Activated naive CD8-positive, alpha-beta T cell treated with anti-CD3 and anti-CD28 coated beads for 36 hours (primary cell): ENCODE measurements at regions not wholly inside any gene's neighbourhood (a gene's known extent, or its start where the extent isn't known, plus 50 kb on each side); places are given as distances from the start of the nearest gene placed in this dataset.
"Not testable (repeated sequence)": the region's sequence is repeated elsewhere in the genome, so short reads cannot be mapped to it uniquely, and the experiment has no call there.

Source experiments
- DNase-seq: peaks from one replicate; pipeline ENCODE4 v3.0.0; 2021
- H3K27ac Mint-ChIP-seq: one replicate; pipeline ENCODE4 v1.8.0; 2022; ENCODE audit warnings: mild to moderate bottlenecking, moderate library complexity, mixed read lengths
- H3K27me3 Mint-ChIP-seq: one replicate; pipeline ENCODE4 v1.8.0; 2022; ENCODE audit warnings: mild to moderate bottlenecking, mixed read lengths
- H3K36me3 Mint-ChIP-seq: one replicate; pipeline ENCODE4 v1.8.0; 2021; ENCODE audit warnings: mild to moderate bottlenecking, mixed read lengths
- H3K4me1 Mint-ChIP-seq: one replicate; pipeline ENCODE4 v1.8.0; 2021; ENCODE audit warnings: mixed read lengths
- H3K4me3 Mint-ChIP-seq: one replicate; pipeline ENCODE4 v1.8.0; 2022; ENCODE audit warnings: mild to moderate bottlenecking, moderate library complexity, mixed read lengths
- H3K9me3 Mint-ChIP-seq: one replicate; pipeline ENCODE4 v1.8.0; 2022; ENCODE audit warnings: mixed read lengths

DNA sequence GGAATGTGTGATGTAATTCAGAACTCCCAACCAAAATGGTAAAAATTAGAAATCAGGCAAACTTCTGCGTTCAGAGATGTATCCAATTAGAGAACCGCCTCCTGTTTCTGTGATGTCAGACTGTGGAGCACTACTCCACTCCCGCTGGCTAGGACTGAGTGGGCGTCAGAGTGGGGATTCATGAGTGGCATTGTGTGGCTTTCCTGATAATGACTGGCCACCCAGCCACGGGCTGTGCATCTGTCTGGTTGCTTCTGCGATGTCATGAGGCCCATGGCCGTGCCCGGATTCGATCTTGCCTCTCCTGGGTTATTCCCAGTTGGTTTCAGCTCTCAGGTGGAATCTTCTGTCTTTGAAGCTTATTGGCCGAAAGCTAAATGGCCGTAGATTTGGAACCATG, 87.1 kb upstream of the KCNA1 start:
- Mint-ChIP-seq H3K27ac (no peak overlapping the region), H3K4me3 (no peak overlapping the region), H3K9me3 (peaks cover 1% of the 10 kb centered on the region), H3K27me3 (peaks cover 7% of the 10 kb centered on the region), H3K36me3 (peaks cover 4% of the 10 kb centered on the region), H3K4me1 (peaks cover 20% of the 10 kb centered on the region)
- no peak for DNase-seq

DNA sequence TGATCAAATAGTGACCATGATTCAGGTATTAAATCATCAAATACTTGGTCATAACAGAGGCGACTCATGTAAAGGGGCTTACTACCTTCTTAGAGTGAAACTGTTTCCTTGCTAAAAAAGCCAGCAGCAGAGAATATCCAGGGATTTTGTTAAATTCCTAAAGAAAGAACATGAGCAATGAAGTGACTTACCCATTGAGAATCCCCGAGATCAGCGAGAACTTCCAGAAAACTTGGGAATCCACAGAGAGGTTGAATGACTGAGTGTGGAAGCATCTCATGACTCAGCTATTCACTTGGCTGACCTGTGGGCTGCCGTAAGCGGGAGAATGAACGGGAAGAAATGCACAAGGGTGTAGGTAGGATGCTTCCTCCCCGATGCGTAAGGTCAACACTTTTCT, 85.3 kb upstream of the KCNA1 start:
- H3K4me3 Mint-ChIP-seq = no peak overlapping the region
- H3K4me1 Mint-ChIP-seq = peaks cover 30% of the 10 kb centered on the region
- peaks cover 6% of the 10 kb centered on the region for H3K36me3 Mint-ChIP-seq
- H3K27ac Mint-ChIP-seq = no peak overlapping the region
- H3K27me3 Mint-ChIP-seq = peaks cover 3% of the 10 kb centered on the region
- no peak for DNase-seq
- peaks cover 1% of the 10 kb centered on the region for H3K9me3 Mint-ChIP-seq

GRCh38 chr12:4825011-4825858, 84.5 kb upstream of the KCNA1 start:
- H3K4me1 Mint-ChIP-seq = peaks cover 38% of the 10 kb centered on the region
- H3K36me3 Mint-ChIP-seq = peaks cover 6% of the 10 kb centered on the region
- peaks cover 1% of the 10 kb centered on the region for H3K9me3 Mint-ChIP-seq
- H3K27ac Mint-ChIP-seq = no peak overlapping the region
- no peak for DNase-seq
- peaks cover 3% of the 10 kb centered on the region for H3K27me3 Mint-ChIP-seq
- H3K4me3 Mint-ChIP-seq = no peak overlapping the region

- Mint-ChIP-seq H3K4me3 (no peak overlapping the region), H3K36me3 (peaks cover 6% of the 10 kb centered on the region), H3K27me3 (no peaks in the 10 kb centered on the region), H3K9me3 (peaks cover 1% of the 10 kb centered on the region), H3K4me1 (peaks cover 48% of the 10 kb centered on the region), H3K27ac (no peak overlapping the region)
- no peak for DNase-seq
Measured at GRCh38 chr12:4826909-4827308, 82.8 kb upstream of the KCNA1 start.

- peaks cover 6% of the 10 kb centered on the region for H3K9me3 Mint-ChIP-seq
- no peaks in the 10 kb centered on the region for H3K27me3 Mint-ChIP-seq
- H3K4me1 Mint-ChIP-seq = peaks cover 50% of the 10 kb centered on the region
- H3K36me3 Mint-ChIP-seq = peaks cover 10% of the 10 kb centered on the region
- peak overlapping the region; percentile 74 for H3K4me3 Mint-ChIP-seq
- DNase-seq = no peak
- peak overlapping the region; percentile 90 for H3K27ac Mint-ChIP-seq
Measured at GRCh38 chr12:4828176-4828575, 81.5 kb upstream of the KCNA1 start.

DNA sequence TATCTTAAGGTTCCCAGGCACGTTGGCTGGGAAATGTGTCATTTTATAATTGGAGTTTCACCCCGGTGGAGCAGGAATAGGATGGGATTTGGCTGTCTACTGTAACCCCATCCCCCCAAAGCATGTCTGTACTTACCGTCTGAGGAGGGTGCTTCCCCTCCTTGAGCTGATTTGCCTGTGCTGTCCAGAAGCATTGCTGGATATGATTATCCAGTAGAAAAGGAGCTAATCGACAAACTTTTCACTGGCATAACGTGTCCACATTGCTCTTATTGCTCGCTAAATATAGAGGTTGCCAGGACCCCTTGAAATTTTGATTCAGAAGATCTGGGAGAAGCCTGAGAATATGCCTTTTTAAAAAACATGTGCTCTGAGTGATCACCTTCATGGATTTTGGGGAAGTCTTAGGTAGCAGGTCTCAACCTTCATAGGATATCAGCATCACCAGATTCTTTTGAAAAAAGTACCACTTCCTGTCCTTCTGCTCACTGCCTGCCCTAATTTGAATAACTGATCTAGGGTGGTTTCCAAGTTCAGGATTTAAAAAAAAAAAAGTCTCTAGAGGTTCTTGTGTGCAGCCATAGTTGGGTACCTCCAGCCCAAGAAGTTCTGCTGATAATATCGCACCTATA, 80.4 kb upstream of the KCNA1 start:
- Mint-ChIP-seq H3K4me3 (peak overlapping the region; percentile 74), H3K4me1 (peaks cover 50% of the 10 kb centered on the region), H3K36me3 (peaks cover 10% of the 10 kb centered on the region), H3K27ac (peak overlapping the region; percentile 90), H3K27me3 (no peaks in the 10 kb centered on the region), H3K9me3 (peaks cover 8% of the 10 kb centered on the region)
- peak; percentile 15 for DNase-seq

DNA sequence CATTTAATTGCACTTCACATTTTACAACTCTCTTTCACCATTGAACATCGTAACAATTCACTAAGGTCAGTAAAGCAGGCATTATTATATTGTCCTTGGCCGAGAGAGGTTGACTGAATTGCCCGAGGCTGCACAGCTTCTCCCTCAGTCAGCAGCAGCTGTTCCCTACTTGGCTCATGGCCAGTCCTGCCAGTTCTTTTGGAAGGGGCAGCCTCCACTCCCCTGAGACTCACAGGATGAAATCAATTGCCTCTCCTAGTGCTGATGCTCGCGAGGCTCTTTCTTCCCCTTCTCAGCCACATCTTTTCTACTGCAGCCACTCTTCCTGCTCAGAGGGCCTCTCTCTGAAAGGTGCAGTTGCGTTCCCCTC, 79.9 kb upstream of the KCNA1 start:
- Mint-ChIP-seq H3K36me3 (peaks cover 10% of the 10 kb centered on the region), H3K27me3 (no peaks in the 10 kb centered on the region), H3K27ac (peak overlapping the region; percentile 90), H3K9me3 (peaks cover 8% of the 10 kb centered on the region), H3K4me1 (peaks cover 50% of the 10 kb centered on the region), H3K4me3 (peak overlapping the region; percentile 74)
- no peak for DNase-seq

DNA sequence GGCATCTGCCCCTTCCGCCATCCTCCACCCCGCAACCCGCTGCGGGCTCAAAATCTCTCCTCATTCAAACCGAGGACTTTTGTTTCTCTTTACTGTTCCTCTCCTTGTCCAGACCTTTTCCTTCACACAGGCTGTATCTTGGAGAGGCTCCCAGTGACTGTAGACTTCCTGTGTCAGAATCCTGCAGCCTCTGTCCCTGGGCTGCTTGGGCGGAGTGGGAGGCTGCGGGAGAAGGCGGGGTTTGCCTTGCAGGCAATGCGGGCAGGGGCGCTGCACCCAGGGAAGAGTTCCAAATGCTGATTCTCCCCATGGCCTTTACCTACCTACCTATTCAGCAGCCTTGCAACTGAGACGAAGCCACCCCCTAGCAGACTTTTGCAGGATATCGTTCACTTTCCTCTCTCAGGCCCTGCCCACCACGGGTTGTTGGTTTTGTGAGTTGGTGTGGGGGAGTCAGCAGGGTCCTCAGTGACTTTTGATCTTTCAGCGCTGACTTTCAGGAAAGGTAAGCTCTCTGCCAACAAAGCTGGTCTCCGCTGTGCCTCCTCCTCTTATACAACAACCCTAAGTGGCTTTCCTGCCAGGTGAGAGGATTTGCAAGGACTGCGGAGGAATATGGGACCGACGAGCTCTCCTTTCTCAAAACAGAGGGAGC, 79.0 kb upstream of the KCNA1 start:
- peak overlapping the region; percentile 74 for H3K4me3 Mint-ChIP-seq

GRCh38 chr12:4833053-4833452, 76.7 kb upstream of the KCNA1 start:
- Mint-ChIP-seq H3K27me3 (peaks cover 4% of the 10 kb centered on the region), H3K27ac (no peak overlapping the region), H3K4me1 (peaks cover 33% of the 10 kb centered on the region), H3K9me3 (peaks cover 7% of the 10 kb centered on the region), H3K36me3 (peaks cover 6% of the 10 kb centered on the region), H3K4me3 (no peak overlapping the region)
- DNase-seq = no peak

More for the DNA sequence above, 79.0 kb upstream of the KCNA1 start:
- Mint-ChIP-seq H3K9me3 (peaks cover 7% of the 10 kb centered on the region), H3K36me3 (peaks cover 9% of the 10 kb centered on the region), H3K27ac (peak overlapping the region; percentile 90), H3K27me3 (peaks cover 4% of the 10 kb centered on the region), H3K4me1 (peaks cover 43% of the 10 kb centered on the region)
- DNase-seq = no peak

- Mint-ChIP-seq H3K27ac (no peak overlapping the region), H3K4me1 (peaks cover 29% of the 10 kb centered on the region), H3K36me3 (peaks cover 4% of the 10 kb centered on the region), H3K27me3 (peaks cover 4% of the 10 kb centered on the region), H3K4me3 (no peak overlapping the region), H3K9me3 (peaks cover 7% of the 10 kb centered on the region)
- no peak for DNase-seq
Measured at GRCh38 chr12:4833524-4833923, 76.2 kb upstream of the KCNA1 start.

GRCh38 chr12:4842401-4842800, 67.3 kb upstream of the KCNA1 start:
- H3K4me1 Mint-ChIP-seq, H3K4me3 Mint-ChIP-seq, H3K9me3 Mint-ChIP-seq, DNase-seq, H3K36me3 Mint-ChIP-seq, H3K27me3 Mint-ChIP-seq: not testable (repeated sequence)
- H3K27ac Mint-ChIP-seq = peak overlapping the region; percentile 4

GRCh38 chr12:4843907-4844306, 65.8 kb upstream of the KCNA1 start:
- H3K9me3 Mint-ChIP-seq = peaks cover 3% of the 10 kb centered on the region
- peaks cover 2% of the 10 kb centered on the region for H3K4me1 Mint-ChIP-seq
- no peak for DNase-seq
- H3K27me3 Mint-ChIP-seq = peaks cover 9% of the 10 kb centered on the region
- no peak overlapping the region for H3K27ac Mint-ChIP-seq
- H3K36me3 Mint-ChIP-seq = no peaks in the 10 kb centered on the region
- no peak overlapping the region for H3K4me3 Mint-ChIP-seq

DNA sequence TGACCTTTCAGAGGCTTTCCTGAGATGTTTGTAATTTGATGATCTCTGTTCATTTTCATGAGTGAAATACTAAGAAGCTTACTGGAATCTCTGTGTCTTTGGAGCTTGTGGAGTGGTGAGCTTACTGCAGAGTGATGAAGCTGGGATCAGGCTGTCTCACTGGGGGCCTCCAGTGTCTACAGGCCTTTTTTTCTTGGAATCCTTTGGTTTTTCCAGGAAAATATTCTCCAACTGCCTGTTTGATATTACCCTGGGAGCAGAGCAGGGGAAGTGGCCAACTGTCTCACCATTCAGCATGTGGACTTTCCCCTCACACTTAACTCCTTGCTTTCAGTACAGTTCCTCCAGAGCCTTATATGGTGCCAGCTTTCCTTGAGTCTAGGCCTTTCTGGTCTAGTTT, 62.0 kb upstream of the KCNA1 start:
- Mint-ChIP-seq H3K27me3 (peaks cover 9% of the 10 kb centered on the region), H3K4me3 (no peak overlapping the region), H3K9me3 (peaks cover 1% of the 10 kb centered on the region), H3K4me1 (no peaks in the 10 kb centered on the region), H3K36me3 (no peaks in the 10 kb centered on the region), H3K27ac (no peak overlapping the region)
- DNase-seq = no peak

- no peak overlapping the region for H3K27ac Mint-ChIP-seq
Measured at GRCh38 chr12:4849115-4849541, 60.6 kb upstream of the KCNA1 start.

GRCh38 chr12:4849795-4850345, 59.8 kb upstream of the KCNA1 start:
- no peaks in the 10 kb centered on the region for H3K4me1 Mint-ChIP-seq
- no peak overlapping the region for H3K4me3 Mint-ChIP-seq
- H3K27me3 Mint-ChIP-seq = peaks cover 9% of the 10 kb centered on the region
- DNase-seq = no peak
- no peak overlapping the region for H3K27ac Mint-ChIP-seq
- no peaks in the 10 kb centered on the region for H3K36me3 Mint-ChIP-seq
- no peaks in the 10 kb centered on the region for H3K9me3 Mint-ChIP-seq

More at GRCh38 chr12:4849115-4849541, 60.6 kb upstream of the KCNA1 start:
- Mint-ChIP-seq H3K9me3 (no peaks in the 10 kb centered on the region), H3K36me3 (no peaks in the 10 kb centered on the region), H3K27me3 (peaks cover 9% of the 10 kb centered on the region), H3K4me3 (no peak overlapping the region), H3K4me1 (no peaks in the 10 kb centered on the region)
- no peak for DNase-seq
